HCT116 (cell line): ENCODE measurements at regions not wholly inside any gene's neighbourhood (a gene's known extent, or its start where the extent isn't known, plus 50 kb on each side); places are given as distances from the start of the nearest gene placed in this dataset.

Source experiments
- ATAC-seq: fragments of 200-7000 bp; cut with Tn5 transposase; 2 replicates; pipeline ENCODE4 v1.9.1; 2020; ENCODE audit warnings: mild to moderate bottlenecking, moderate library complexity
- BruUV-seq: library from RNA; stranded (reverse); fragments of 400-500 nt; replicated peaks from 2 replicates; lab custom pipeline; 2021; lab: Mats Ljungman, UMichigan
- CTCF ChIA-PET: fragments of 300-600 bp; sonication (Branson Sonifier 250); formaldehyde crosslinking; loops from one replicate; lab custom pipeline; 2021; ENCODE audit warnings: antibody characterized with exemption; lab: Charles Lee
- POLR2A ChIA-PET: fragments of 300-600, 350-600 bp; sonication (Branson Sonifier 250); formaldehyde crosslinking; loops from one replicate; lab custom pipeline; 2021; ENCODE audit warnings: antibody characterized with exemption; lab: Charles Lee
- RAD21 ChIA-PET, 2 experiments: fragments of 300-600 bp; sonication (Branson Sonifier 250); formaldehyde crosslinking; loops; one replicate each; lab custom pipeline; 2023; ENCODE audit warnings: low total read pairs in 2 of 2; ENCODE audit not compliant: uncharacterized antibody in 2 of 2, unreplicated experiment in 2 of 2, low non-redundant PET in 1 of 2; lab: Charles Lee
- DNase-seq: peaks from one replicate; pipeline ENCODE4 v3.0.0-alpha.2; 2010; ENCODE audit warnings: low read depth, low spot score
- H2AFZ ChIP-seq: fragments of 200-600 bp; shearing (Covaris generic), sonication (generic); 2 replicates; pipeline ENCODE4 v1.6.1; 2017; ENCODE audit warnings: low read depth, mixed run types, mixed read lengths, antibody characterized with exemption, low read length; ENCODE audit not compliant: poor library complexity, severe bottlenecking
- H3K27ac ChIP-seq: 2 replicates; pipeline ENCODE4 v1.5.1; 2012; ENCODE audit warnings: low read depth, low read length
- H3K27me3 ChIP-seq: fragments of 200-600 bp; sonication (generic); 2 replicates; pipeline ENCODE4 v1.6.1; 2016; ENCODE audit warnings: mixed run types, low read length, mixed read lengths; ENCODE audit not compliant: insufficient read depth
- H3K36me3 ChIP-seq, 2 experiments: fragments of 200-500 bp in 1 of 2; fragments of 200-600 bp in 1 of 2; sonication (Bioruptor generic) in 1 of 2; sonication (generic) in 1 of 2; 2 replicates each; pipeline versions ENCODE4 v1.5.1 to v1.6.1; 2014 to 2016; ENCODE audit warnings: low read length in 2 of 2, inconsistent platforms in 1 of 2, mixed read lengths in 1 of 2, mixed run types in 1 of 2; ENCODE audit not compliant: insufficient read depth in 2 of 2, control insufficient read depth in 1 of 2
- H3K4me1 ChIP-seq, 2 experiments: fragments of 200-600 bp in 1 of 2; sonication (generic) in 1 of 2; 2 replicates each; pipeline versions ENCODE4 v1.5.1 to v1.6.1; 2012 to 2017; ENCODE audit warnings: low read length in 2 of 2, inconsistent platforms in 1 of 2, mild to moderate bottlenecking in 1 of 2, mixed read lengths in 1 of 2, mixed run types in 1 of 2, moderate library complexity in 1 of 2; ENCODE audit not compliant: insufficient read depth in 2 of 2, control insufficient read depth in 1 of 2
- H3K4me2 ChIP-seq: fragments of 200-600 bp; sonication (generic); 2 replicates; pipeline ENCODE4 v1.6.1; 2017; ENCODE audit warnings: mixed run types, low read length, mixed read lengths
- H3K4me3 ChIP-seq, 2 experiments: fragments of 200-600 bp in 1 of 2; sonication (generic) in 1 of 2; replicated peaks in 1 of 2; 2 replicates each; pipeline ENCODE4 v1.5.1; 2011 to 2016; ENCODE audit warnings: low read length in 2 of 2, control low read depth in 1 of 2, low read depth in 1 of 2, mild to moderate bottlenecking in 1 of 2, mixed read lengths in 1 of 2, mixed run types in 1 of 2
- H3K79me2 ChIP-seq: fragments of 200-600 bp; sonication (generic); 2 replicates; pipeline ENCODE4 v1.6.1; 2017; ENCODE audit warnings: mild to moderate bottlenecking, mixed run types, low read length, moderate library complexity, mixed read lengths; ENCODE audit not compliant: insufficient read depth
- H3K9ac ChIP-seq: fragments of 200-600 bp; sonication (generic); 2 replicates; pipeline ENCODE4 v1.6.1; 2016; ENCODE audit warnings: low read length, mixed read lengths
- H3K9me2 ChIP-seq: fragments of 200-600 bp; sonication (generic), shearing (Covaris generic); 2 replicates; pipeline ENCODE4 v1.6.1; 2017; ENCODE audit warnings: mixed run types, mild to moderate bottlenecking, moderate library complexity; ENCODE audit not compliant: insufficient read depth
- H3K9me3 ChIP-seq, 2 experiments: fragments of 200-500 bp in 1 of 2; fragments of 200-600 bp in 1 of 2; sonication (Bioruptor generic) in 1 of 2; sonication (generic) in 1 of 2; 2 replicates each; pipeline ENCODE4 v1.6.1; 2014 to 2017; ENCODE audit warnings: low read length in 2 of 2, mixed read lengths in 2 of 2, inconsistent platforms in 1 of 2, low read depth in 1 of 2, mild to moderate bottlenecking in 1 of 2, mixed run types in 1 of 2, moderate library complexity in 1 of 2; ENCODE audit not compliant: control insufficient read depth in 1 of 2, insufficient read depth in 1 of 2
- H4K20me1 ChIP-seq: fragments of 200-600 bp; sonication (generic), shearing (Covaris generic); 2 replicates; pipeline ENCODE4 v1.6.1; 2017; ENCODE audit warnings: mixed run types, mild to moderate bottlenecking, moderate library complexity; ENCODE audit not compliant: insufficient read depth
- CBX3 ChIP-seq: IDR thresholded peaks from 2 replicates; pipeline ENCODE4 v1.6.1; 2012; ENCODE audit warnings: low read depth
- CEBPB ChIP-seq: IDR thresholded peaks from 2 replicates; pipeline ENCODE4 v1.6.1; 2012; ENCODE audit warnings: low read depth
- CTCF ChIP-seq, 3 experiments: fragments of 200-600 bp in 1 of 3; sonication (generic) in 1 of 3; IDR thresholded peaks in 2 of 3; conservative IDR thresholded peaks in 1 of 3; 2 replicates each; pipeline ENCODE4 v1.5.1; 2012 to 2017; ENCODE audit warnings: low read depth in 2 of 3, low read length in 2 of 3, antibody characterized with exemption in 1 of 3, borderline replicate concordance in 1 of 3, control low read depth in 1 of 3, mild to moderate bottlenecking in 1 of 3, mixed read lengths in 1 of 3, mixed run types in 1 of 3, moderate library complexity in 1 of 3; ENCODE audit not compliant: insufficient read depth in 1 of 3
- EGR1 ChIP-seq: IDR thresholded peaks from 2 replicates; pipeline ENCODE4 v1.6.1; 2012; ENCODE audit warnings: low read depth
- EZH2 ChIP-seq: fragments of 200-600 bp; sonication (generic); IDR thresholded peaks from 2 replicates; pipeline ENCODE4 v1.6.1; 2017; ENCODE audit warnings: antibody characterized with exemption, mixed run types
- EZH2phosphoT487 ChIP-seq: fragments of 200-600 bp; IDR thresholded peaks from 2 replicates; pipeline ENCODE4 v1.6.1; 2018; ENCODE audit warnings: antibody characterized with exemption, borderline replicate concordance
- JUND ChIP-seq: IDR thresholded peaks from 2 replicates; pipeline ENCODE4 v1.6.1; 2012
- MAX ChIP-seq: IDR thresholded peaks from 2 replicates; pipeline ENCODE4 v1.6.1; 2012
- POLR2A ChIP-seq: IDR thresholded peaks from 2 replicates; pipeline ENCODE4 v1.7.0; 2011; ENCODE audit warnings: borderline replicate concordance; ENCODE audit not compliant: insufficient read depth, insufficient read length; ENCODE audit errors: extremely low read depth
- POLR2AphosphoS5 ChIP-seq: IDR thresholded peaks from 2 replicates; pipeline ENCODE4 v1.6.1; 2011; ENCODE audit warnings: mild to moderate bottlenecking, low read depth, low read length, moderate library complexity
- RAD21 ChIP-seq: IDR thresholded peaks from 2 replicates; pipeline ENCODE4 v1.6.1; 2012; ENCODE audit warnings: low read depth, mild to moderate bottlenecking
- SIN3A ChIP-seq: IDR thresholded peaks from 2 replicates; pipeline ENCODE4 v1.6.1; 2012; ENCODE audit warnings: low read depth
- SP1 ChIP-seq: IDR thresholded peaks from 2 replicates; pipeline ENCODE4 v1.6.1; 2012; ENCODE audit warnings: low read depth
- SRF ChIP-seq: IDR thresholded peaks from 2 replicates; pipeline ENCODE4 v1.6.1; 2012; ENCODE audit warnings: low read depth
- TCF7L2 ChIP-seq: IDR thresholded peaks from 2 replicates; pipeline ENCODE4 v1.7.0; 2011; ENCODE audit warnings: borderline replicate concordance, inconsistent platforms; ENCODE audit not compliant: insufficient read depth, insufficient read length; ENCODE audit errors: extremely low read depth
- YY1 ChIP-seq: IDR thresholded peaks from 2 replicates; pipeline ENCODE4 v1.6.1; 2011; ENCODE audit warnings: low read length, low read depth, moderate library complexity, mild to moderate bottlenecking; ENCODE audit not compliant: insufficient replicate concordance; ENCODE audit errors: extremely low read depth
- ZFX ChIP-seq: fragments of 450-650 bp; IDR thresholded peaks from 2 replicates; pipeline ENCODE4 v1.6.1; 2017
- ZNF274 ChIP-seq: fragments of 200-500 bp; sonication (Bioruptor generic); IDR thresholded peaks from 2 replicates; pipeline ENCODE4 v1.6.1; 2014; ENCODE audit warnings: mild to moderate bottlenecking, low read depth, low read length, inconsistent platforms
- intact Hi-C: fragments of 100-400 bp; cut with micrococcal nuclease; formaldehyde crosslinking; loops from 2 replicates; pipeline ENCODE4 v1.10.0; 2022
- TF ChIP-seq, protein P1 (sequence below): IDR thresholded peaks from 2 replicates; pipeline ENCODE4 v1.6.1; 2012; ENCODE audit warnings: low read depth
- TF ChIP-seq, protein P2 (sequence below): IDR thresholded peaks from 2 replicates; pipeline ENCODE4 v1.6.1; 2012

DNA sequence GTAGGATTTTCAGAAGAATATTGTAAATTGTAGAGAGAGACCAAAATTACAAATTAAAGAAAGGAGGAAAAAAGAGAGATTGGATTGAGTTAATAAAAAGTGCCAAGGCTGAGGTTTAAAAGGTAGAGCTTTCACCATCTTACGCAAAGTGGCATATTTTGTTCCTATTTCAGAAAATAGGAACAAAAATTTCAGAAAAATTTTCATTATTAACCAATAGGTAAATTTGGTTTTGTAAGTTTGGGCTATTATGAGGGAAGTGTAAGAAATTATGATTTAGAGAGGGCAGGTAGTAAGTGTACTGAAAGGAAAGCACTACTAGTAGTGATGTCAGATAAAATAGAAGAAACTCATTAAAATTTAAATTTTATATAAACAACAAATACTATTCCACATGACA lies 479.7 kb downstream of the ACTRT1 start:
- no peaks in the 10 kb centered on the region for H3K9me2 ChIP-seq
- no peaks in the 10 kb centered on the region for H3K27me3 ChIP-seq
- ATAC-seq (no peak), DNase-seq (no peak)
- H3K4me1 ChIP-seq: no peaks in the 10 kb centered on the region
- no peak overlapping the region for H3K27ac ChIP-seq
- ChIA-PET RAD21 (no interaction called here), POLR2A (no interaction called here), CTCF (no interaction called here)
- no peaks in the 10 kb centered on the region for H4K20me1 ChIP-seq
- no peak overlapping the region for H2AFZ ChIP-seq
- H3K4me2 ChIP-seq: no peak overlapping the region
- no peak overlapping the region for H3K4me3 ChIP-seq
- intact Hi-C loops: no loop called here
- no peak overlapping the region for H3K9ac ChIP-seq
- TF ChIP-seq EZH2phosphoT487 (no peak), CBX3 (no peak), CTCF (IDR thresholded peaks at IDR 0.05 in 2 of 3, conservative IDR thresholded peaks at IDR 0.05 in 1 of 3; ENCODE audit: borderline replicate concordance in 1 of 3, insufficient read depth in 1 of 3, low read depth in 2 of 3, low read length in 2 of 3) (no peak), CEBPB (no peak), TCF7L2 (no peak), YY1 (no peak), SIN3A (no peak), ZFX (no peak), JUND (no peak), MAX (no peak), EGR1 (no peak), POLR2A (no peak), ZNF274 (no peak), SP1 (no peak), EZH2 (no peak), POLR2AphosphoS5 (no peak), SRF (no peak), RAD21 (no peak)
- TF ChIP-seq, protein P1, sequence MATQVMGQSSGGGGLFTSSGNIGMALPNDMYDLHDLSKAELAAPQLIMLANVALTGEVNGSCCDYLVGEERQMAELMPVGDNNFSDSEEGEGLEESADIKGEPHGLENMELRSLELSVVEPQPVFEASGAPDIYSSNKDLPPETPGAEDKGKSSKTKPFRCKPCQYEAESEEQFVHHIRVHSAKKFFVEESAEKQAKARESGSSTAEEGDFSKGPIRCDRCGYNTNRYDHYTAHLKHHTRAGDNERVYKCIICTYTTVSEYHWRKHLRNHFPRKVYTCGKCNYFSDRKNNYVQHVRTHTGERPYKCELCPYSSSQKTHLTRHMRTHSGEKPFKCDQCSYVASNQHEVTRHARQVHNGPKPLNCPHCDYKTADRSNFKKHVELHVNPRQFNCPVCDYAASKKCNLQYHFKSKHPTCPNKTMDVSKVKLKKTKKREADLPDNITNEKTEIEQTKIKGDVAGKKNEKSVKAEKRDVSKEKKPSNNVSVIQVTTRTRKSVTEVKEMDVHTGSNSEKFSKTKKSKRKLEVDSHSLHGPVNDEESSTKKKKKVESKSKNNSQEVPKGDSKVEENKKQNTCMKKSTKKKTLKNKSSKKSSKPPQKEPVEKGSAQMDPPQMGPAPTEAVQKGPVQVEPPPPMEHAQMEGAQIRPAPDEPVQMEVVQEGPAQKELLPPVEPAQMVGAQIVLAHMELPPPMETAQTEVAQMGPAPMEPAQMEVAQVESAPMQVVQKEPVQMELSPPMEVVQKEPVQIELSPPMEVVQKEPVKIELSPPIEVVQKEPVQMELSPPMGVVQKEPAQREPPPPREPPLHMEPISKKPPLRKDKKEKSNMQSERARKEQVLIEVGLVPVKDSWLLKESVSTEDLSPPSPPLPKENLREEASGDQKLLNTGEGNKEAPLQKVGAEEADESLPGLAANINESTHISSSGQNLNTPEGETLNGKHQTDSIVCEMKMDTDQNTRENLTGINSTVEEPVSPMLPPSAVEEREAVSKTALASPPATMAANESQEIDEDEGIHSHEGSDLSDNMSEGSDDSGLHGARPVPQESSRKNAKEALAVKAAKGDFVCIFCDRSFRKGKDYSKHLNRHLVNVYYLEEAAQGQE: no peak
- TF ChIP-seq, protein P2, sequence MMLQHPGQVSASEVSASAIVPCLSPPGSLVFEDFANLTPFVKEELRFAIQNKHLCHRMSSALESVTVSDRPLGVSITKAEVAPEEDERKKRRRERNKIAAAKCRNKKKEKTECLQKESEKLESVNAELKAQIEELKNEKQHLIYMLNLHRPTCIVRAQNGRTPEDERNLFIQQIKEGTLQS: no peak
- no peaks in the 10 kb centered on the region for H3K79me2 ChIP-seq
- BruUV-seq: no TSS peak
- H3K36me3 ChIP-seq: no peaks in the 10 kb centered on the region
- H3K9me3 ChIP-seq: no peaks in the 10 kb centered on the region
